ENCODE measurements at regions not wholly inside any gene's neighbourhood (a gene's known extent, or its start where the extent isn't known, plus 50 kb on each side); places are given as distances from the start of the nearest gene placed in this dataset.

- H3K27ac ChIP-seq = no peak overlapping the region
- no peaks in the 10 kb centered on the region for H3K9me3 ChIP-seq (ENCODE audit: control insufficient read depth, low read length)
- no peak overlapping the region for H2AFZ ChIP-seq
- H3K27me3 ChIP-seq (ENCODE audit: control insufficient read depth, insufficient read depth, low read length) = no peaks in the 10 kb centered on the region
- H3K4me2 ChIP-seq (ENCODE audit: low read length) = no peak overlapping the region
- no peaks in the 10 kb centered on the region for H3K36me3 ChIP-seq (ENCODE audit: control insufficient read depth, insufficient read depth, low read length)
- H3K4me1 ChIP-seq = no peaks in the 10 kb centered on the region
- no peak overlapping the region for H3K9ac ChIP-seq
- H3K4me3 ChIP-seq (ENCODE audit: low read depth, low read length) = no peak overlapping the region
- no peaks in the 10 kb centered on the region for H3K79me2 ChIP-seq
- TF ChIP-seq, protein P1, sequence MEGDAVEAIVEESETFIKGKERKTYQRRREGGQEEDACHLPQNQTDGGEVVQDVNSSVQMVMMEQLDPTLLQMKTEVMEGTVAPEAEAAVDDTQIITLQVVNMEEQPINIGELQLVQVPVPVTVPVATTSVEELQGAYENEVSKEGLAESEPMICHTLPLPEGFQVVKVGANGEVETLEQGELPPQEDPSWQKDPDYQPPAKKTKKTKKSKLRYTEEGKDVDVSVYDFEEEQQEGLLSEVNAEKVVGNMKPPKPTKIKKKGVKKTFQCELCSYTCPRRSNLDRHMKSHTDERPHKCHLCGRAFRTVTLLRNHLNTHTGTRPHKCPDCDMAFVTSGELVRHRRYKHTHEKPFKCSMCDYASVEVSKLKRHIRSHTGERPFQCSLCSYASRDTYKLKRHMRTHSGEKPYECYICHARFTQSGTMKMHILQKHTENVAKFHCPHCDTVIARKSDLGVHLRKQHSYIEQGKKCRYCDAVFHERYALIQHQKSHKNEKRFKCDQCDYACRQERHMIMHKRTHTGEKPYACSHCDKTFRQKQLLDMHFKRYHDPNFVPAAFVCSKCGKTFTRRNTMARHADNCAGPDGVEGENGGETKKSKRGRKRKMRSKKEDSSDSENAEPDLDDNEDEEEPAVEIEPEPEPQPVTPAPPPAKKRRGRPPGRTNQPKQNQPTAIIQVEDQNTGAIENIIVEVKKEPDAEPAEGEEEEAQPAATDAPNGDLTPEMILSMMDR (IDR thresholded peaks at IDR 0.05) = no peak
These were observed 588.0 kb upstream of the MGMT start for GRCh38 chr10:128879030-128879429.

DNA sequence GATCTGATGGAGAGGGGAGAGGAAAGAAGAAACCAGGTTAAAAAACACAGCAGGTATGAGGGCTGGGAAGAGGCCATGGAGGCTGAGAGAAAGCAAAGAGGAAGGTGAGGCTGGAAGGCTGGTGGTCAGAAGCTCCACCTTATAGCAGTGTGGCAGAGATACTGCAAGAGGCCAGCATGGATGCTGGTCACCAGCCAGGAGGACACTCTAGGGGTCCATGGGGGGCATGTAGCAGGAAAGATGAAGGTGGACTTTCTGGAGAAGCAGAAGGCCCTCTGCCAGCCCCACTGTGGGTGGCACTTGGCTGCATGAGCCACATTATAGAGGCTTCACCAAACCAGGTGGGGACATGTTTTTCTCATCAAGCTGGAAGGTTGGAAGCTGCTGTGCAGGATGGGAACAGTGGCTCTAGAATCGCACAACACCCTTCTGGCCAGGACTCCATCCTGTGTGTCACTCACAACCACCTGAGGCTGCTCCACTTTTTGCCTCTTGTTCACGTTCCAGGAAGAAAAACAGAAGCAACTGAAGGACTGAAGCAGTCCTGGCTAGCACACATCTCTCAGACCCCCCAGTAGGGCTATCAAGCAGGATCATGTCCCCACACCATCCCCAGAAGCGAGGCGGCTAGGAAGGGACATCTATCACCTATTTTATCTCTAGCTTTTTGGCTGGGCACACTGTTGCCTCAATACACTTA lies 587.5 kb upstream of the MGMT start:
- Histone ChIP-seq H3K36me3 (ENCODE audit: control insufficient read depth, insufficient read depth, low read length) (no peaks in the 10 kb centered on the region), H2AFZ (no peak overlapping the region), H3K9me3 (ENCODE audit: control insufficient read depth, low read length) (no peaks in the 10 kb centered on the region), H3K9ac (no peak overlapping the region), H3K4me3 (ENCODE audit: low read depth, low read length) (no peak overlapping the region), H3K4me1 (no peaks in the 10 kb centered on the region), H3K79me2 (no peaks in the 10 kb centered on the region), H3K27me3 (ENCODE audit: control insufficient read depth, insufficient read depth, low read length) (no peaks in the 10 kb centered on the region), H3K27ac (no peak overlapping the region), H3K4me2 (ENCODE audit: low read length) (no peak overlapping the region)
- TF ChIP-seq, protein P1 (IDR thresholded peaks at IDR 0.05) = no peak

- no peak overlapping the region for H3K4me2 ChIP-seq (ENCODE audit: low read length)
- H3K27me3 ChIP-seq (ENCODE audit: control insufficient read depth, insufficient read depth, low read length) = no peaks in the 10 kb centered on the region
- H3K27ac ChIP-seq = no peak overlapping the region
- no peaks in the 10 kb centered on the region for H3K36me3 ChIP-seq (ENCODE audit: control insufficient read depth, insufficient read depth, low read length)
- no peaks in the 10 kb centered on the region for H3K4me1 ChIP-seq
- no peaks in the 10 kb centered on the region for H3K9me3 ChIP-seq (ENCODE audit: control insufficient read depth, low read length)
- no peak overlapping the region for H2AFZ ChIP-seq
- TF ChIP-seq, protein P1 (IDR thresholded peaks at IDR 0.05) = no peak
- no peaks in the 10 kb centered on the region for H3K79me2 ChIP-seq
- no peak overlapping the region for H3K4me3 ChIP-seq (ENCODE audit: low read depth, low read length)
- H3K9ac ChIP-seq = no peak overlapping the region
These were observed 586.8 kb upstream of the MGMT start for GRCh38 chr10:128880159-128880725.

- no peak overlapping the region for H3K4me2 ChIP-seq (ENCODE audit: low read length)
- TF ChIP-seq, protein P1 (IDR thresholded peaks at IDR 0.05) = no peak
- H3K9ac ChIP-seq = no peak overlapping the region
- H3K79me2 ChIP-seq = no peaks in the 10 kb centered on the region
- no peaks in the 10 kb centered on the region for H3K4me1 ChIP-seq
- H3K27ac ChIP-seq = no peak overlapping the region
- no peaks in the 10 kb centered on the region for H3K27me3 ChIP-seq (ENCODE audit: control insufficient read depth, insufficient read depth, low read length)
- H3K36me3 ChIP-seq (ENCODE audit: control insufficient read depth, insufficient read depth, low read length) = no peaks in the 10 kb centered on the region
- no peak overlapping the region for H2AFZ ChIP-seq
- no peaks in the 10 kb centered on the region for H3K9me3 ChIP-seq (ENCODE audit: control insufficient read depth, low read length)
- no peak overlapping the region for H3K4me3 ChIP-seq (ENCODE audit: low read depth, low read length)
These were observed 586.0 kb upstream of the MGMT start for GRCh38 chr10:128881086-128881485.

Measured in parathyroid adenoma (tissue), 2 donors.